D721Med (cell line): ENCODE measurements at regions not wholly inside any gene's neighbourhood (a gene's known extent, or its start where the extent isn't known, plus 50 kb on each side); places are given as distances from the start of the nearest gene placed in this dataset.

Experiments
- DNase-seq: peaks from one replicate; pipeline ENCODE4 v3.0.0; 2011; ENCODE audit warnings: low spot score; ENCODE audit not compliant: insufficient read length
- FAIRE-seq: peaks from 2 replicates; lab custom pipeline; 2011; peaks lifted over from hg19 to GRCh38; lab: Jason Lieb, UNC
- TF ChIP-seq, protein P1 (sequence below): IDR thresholded peaks from 2 replicates; pipeline ENCODE4 v1.5.1; 2012; ENCODE audit warnings: mild to moderate bottlenecking, control low read depth; ENCODE audit not compliant: insufficient read depth; ENCODE audit errors: missing control alignments

DNA sequence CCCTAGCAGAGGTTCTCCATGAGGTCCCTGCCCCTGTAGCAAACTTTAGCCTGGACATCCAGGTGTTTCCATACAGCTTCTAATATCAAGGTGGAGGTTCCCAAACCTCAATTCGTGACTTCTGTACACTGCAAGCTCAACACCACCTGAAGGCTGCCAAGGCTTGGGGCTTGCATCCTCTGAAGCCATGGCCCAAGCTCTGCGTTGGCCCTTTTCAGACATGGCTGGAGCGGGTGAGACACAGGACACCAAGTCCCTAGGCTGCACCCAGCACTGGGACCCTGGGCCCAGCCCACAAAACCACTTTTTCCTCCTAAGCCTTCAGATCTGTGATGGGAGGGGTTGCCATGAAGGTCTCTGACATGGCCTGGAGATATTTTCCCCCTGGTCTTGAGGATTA is 1292.0 kb downstream of the CDH8 start:
- no peak for FAIRE-seq
- TF ChIP-seq, protein P1, sequence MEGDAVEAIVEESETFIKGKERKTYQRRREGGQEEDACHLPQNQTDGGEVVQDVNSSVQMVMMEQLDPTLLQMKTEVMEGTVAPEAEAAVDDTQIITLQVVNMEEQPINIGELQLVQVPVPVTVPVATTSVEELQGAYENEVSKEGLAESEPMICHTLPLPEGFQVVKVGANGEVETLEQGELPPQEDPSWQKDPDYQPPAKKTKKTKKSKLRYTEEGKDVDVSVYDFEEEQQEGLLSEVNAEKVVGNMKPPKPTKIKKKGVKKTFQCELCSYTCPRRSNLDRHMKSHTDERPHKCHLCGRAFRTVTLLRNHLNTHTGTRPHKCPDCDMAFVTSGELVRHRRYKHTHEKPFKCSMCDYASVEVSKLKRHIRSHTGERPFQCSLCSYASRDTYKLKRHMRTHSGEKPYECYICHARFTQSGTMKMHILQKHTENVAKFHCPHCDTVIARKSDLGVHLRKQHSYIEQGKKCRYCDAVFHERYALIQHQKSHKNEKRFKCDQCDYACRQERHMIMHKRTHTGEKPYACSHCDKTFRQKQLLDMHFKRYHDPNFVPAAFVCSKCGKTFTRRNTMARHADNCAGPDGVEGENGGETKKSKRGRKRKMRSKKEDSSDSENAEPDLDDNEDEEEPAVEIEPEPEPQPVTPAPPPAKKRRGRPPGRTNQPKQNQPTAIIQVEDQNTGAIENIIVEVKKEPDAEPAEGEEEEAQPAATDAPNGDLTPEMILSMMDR: no peak

GRCh38 chr16:60741810-60742209 is 1294.4 kb downstream of the CDH8 start:
- TF ChIP-seq, protein P1: no peak
- FAIRE-seq (no peak), DNase-seq (no peak)

More for the DNA sequence above, 1292.0 kb downstream of the CDH8 start:
- no peak for DNase-seq

- no peak for DNase-seq
- TF ChIP-seq, protein P1: no peak
- FAIRE-seq: no peak
These were observed 1296.2 kb downstream of the CDH8 start for GRCh38 chr16:60739737-60740683.

DNA sequence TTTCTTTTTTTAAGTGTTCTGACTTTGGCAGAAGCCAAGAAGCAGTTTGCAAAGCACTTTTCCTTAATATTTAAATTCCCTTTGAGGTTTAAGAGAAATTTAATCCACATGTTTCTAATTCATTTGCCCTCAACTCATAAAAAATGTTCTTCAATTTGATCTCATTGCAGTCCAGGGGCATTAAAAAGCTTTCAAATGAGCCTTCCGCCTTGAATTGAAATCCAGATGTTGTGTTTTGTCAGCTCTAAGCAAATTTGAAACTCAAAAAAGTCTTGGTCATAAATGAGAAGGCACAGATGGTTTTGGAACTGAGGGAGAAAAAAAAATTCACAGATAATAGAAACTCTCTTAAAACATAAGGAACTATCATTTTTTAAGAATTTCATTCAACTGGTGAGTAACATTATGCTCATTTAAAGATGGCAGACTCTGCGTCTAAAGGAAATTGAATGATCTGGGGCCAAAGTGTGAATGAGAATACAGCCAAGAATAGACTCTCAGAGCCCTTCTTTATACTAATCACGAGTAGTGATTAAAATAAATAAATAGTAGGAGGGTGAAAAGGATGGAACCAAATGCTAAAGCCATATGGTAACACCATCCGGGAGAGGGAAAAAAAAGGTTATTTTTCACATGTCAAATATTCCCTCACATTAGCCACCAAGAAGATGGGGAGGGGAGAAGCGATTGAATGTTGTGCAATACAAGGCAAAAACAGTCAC is 1304.7 kb downstream of the CDH8 start:
- DNase-seq (no peak), FAIRE-seq (no peak)
- TF ChIP-seq, protein P1: no peak

DNA sequence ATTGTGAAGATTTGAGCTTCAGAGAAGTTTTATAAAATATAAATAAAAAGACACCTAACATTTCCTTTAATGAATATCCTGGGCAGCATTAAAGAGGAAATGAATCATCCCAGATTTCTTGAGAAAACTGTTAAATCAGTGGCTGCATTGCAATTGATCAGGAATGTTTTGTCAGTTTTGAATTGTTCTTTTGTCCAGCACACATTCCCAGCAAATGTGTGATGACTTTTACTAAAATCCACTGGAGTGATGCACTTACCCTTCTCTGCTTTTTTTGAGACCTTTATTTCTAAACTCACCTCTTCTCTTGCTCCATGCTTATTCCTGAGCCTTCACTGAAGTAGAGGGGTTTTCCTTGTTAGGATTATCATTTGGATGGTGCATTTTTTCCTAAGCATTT is 1307.2 kb downstream of the CDH8 start:
- TF ChIP-seq, protein P1: no peak
- DNase-seq: no peak
- FAIRE-seq: no peak

DNA sequence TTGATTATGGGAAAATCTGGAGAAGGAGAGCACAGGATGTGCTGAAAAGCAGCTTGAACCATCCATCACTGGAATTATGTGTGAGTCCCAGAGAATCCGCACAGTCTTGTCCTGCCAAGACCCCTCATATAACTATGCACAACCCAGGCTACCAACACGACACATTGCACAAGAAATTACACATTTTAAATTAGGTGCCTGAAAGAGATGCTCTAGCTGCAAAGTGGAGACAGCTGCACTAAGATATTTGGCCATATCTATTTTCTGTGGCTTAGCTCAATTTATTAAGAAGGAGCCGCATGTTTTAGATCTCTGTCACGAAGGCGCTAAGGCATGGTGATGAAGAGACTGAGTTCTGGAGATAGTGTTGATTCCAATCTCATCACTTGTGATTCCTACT is 1308.4 kb downstream of the CDH8 start:
- TF ChIP-seq, protein P1: no peak

More for the DNA sequence above, 1308.4 kb downstream of the CDH8 start:
- no peak for DNase-seq
- no peak for FAIRE-seq
